ENCODE measurements at regions not wholly inside any gene's neighbourhood (a gene's known extent, or its start where the extent isn't known, plus 50 kb on each side); places are given as distances from the start of the nearest gene placed in this dataset.

GRCh38 chr4:163582703-163583102, 88.2 kb downstream of the TMA16 start:
- Histone ChIP-seq H3K27me3 (ENCODE audit: control insufficient read depth in 1 of 2, insufficient read depth in 2 of 2, low read length in 2 of 2) (no peaks in the 10 kb centered on the region), H3K4me3 (ENCODE audit: low read length in 2 of 2) (no peak overlapping the region), H3K9ac (ENCODE audit: low read length in 2 of 2) (no peak overlapping the region), H3K27ac (ENCODE audit: low read length) (no peak overlapping the region), H3K36me3 (ENCODE audit: control insufficient read depth in 2 of 2, insufficient read depth in 2 of 2, low read length in 2 of 2) (no peaks in the 10 kb centered on the region), H3K9me3 (ENCODE audit: control insufficient read depth in 2 of 2, low read length in 2 of 2) (no peaks in the 10 kb centered on the region), H3K4me1 (ENCODE audit: control insufficient read depth, insufficient read depth, low read length) (no peaks in the 10 kb centered on the region)

DNA sequence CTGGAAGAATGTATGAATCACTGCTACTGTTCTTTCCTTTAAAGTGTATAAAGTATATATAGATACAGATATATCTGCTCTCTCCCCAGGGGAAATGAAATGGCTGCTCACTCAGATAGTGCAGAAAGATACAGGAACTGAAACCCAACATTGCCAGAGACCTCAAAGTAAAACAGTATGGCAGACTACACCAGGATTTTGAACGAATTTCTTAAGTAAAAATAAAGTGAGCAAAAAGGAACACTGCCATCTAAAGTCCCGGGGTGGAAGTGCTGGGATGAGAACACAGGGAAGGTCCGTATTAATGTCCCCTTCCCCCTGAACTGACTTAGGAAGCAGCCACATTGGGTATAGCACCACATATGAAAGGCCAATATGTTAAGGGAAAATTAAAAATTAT, 93.4 kb downstream of the TMA16 start:
- no peak overlapping the region for H3K4me3 ChIP-seq (ENCODE audit: low read length in 2 of 2)
- no peak overlapping the region for H3K9ac ChIP-seq (ENCODE audit: low read length in 2 of 2)
- H3K4me1 ChIP-seq (ENCODE audit: control insufficient read depth, insufficient read depth, low read length): no peaks in the 10 kb centered on the region
- H3K9me3 ChIP-seq (ENCODE audit: control insufficient read depth in 2 of 2, low read length in 2 of 2): no peaks in the 10 kb centered on the region
- no peaks in the 10 kb centered on the region for H3K36me3 ChIP-seq (ENCODE audit: control insufficient read depth in 2 of 2, insufficient read depth in 2 of 2, low read length in 2 of 2)
- H3K27ac ChIP-seq (ENCODE audit: low read length): no peak overlapping the region
- H3K27me3 ChIP-seq (ENCODE audit: control insufficient read depth in 1 of 2, insufficient read depth in 2 of 2, low read length in 2 of 2): no peaks in the 10 kb centered on the region

- Histone ChIP-seq H3K4me1 (ENCODE audit: control insufficient read depth, insufficient read depth, low read length) (no peaks in the 10 kb centered on the region), H3K36me3 (ENCODE audit: control insufficient read depth in 2 of 2, insufficient read depth in 2 of 2, low read length in 2 of 2) (no peaks in the 10 kb centered on the region), H3K9me3 (ENCODE audit: control insufficient read depth in 2 of 2, low read length in 2 of 2) (no peaks in the 10 kb centered on the region), H3K9ac (ENCODE audit: low read length in 2 of 2) (no peak overlapping the region), H3K27me3 (ENCODE audit: control insufficient read depth in 1 of 2, insufficient read depth in 2 of 2, low read length in 2 of 2) (no peaks in the 10 kb centered on the region), H3K4me3 (ENCODE audit: low read length in 2 of 2) (no peak overlapping the region), H3K27ac (ENCODE audit: low read length) (no peak overlapping the region)
These were observed 94.0 kb downstream of the TMA16 start for GRCh38 chr4:163588532-163588931.

- no peak overlapping the region for H3K4me3 ChIP-seq (ENCODE audit: low read length in 2 of 2)
- no peaks in the 10 kb centered on the region for H3K27me3 ChIP-seq (ENCODE audit: control insufficient read depth in 1 of 2, insufficient read depth in 2 of 2, low read length in 2 of 2)
- no peaks in the 10 kb centered on the region for H3K9me3 ChIP-seq (ENCODE audit: control insufficient read depth in 2 of 2, low read length in 2 of 2)
- H3K27ac ChIP-seq (ENCODE audit: low read length): no peak overlapping the region
- H3K4me1 ChIP-seq (ENCODE audit: control insufficient read depth, insufficient read depth, low read length): no peaks in the 10 kb centered on the region
- H3K9ac ChIP-seq (ENCODE audit: low read length in 2 of 2): no peak overlapping the region
- no peaks in the 10 kb centered on the region for H3K36me3 ChIP-seq (ENCODE audit: control insufficient read depth in 2 of 2, insufficient read depth in 2 of 2, low read length in 2 of 2)
These were observed 95.6 kb downstream of the TMA16 start for GRCh38 chr4:163590103-163590502.

GRCh38 chr4:163590619-163591264, 96.3 kb downstream of the TMA16 start:
- no peak overlapping the region for H3K9ac ChIP-seq (ENCODE audit: low read length in 2 of 2)
- H3K4me1 ChIP-seq (ENCODE audit: control insufficient read depth, insufficient read depth, low read length): no peaks in the 10 kb centered on the region
- H3K4me3 ChIP-seq (ENCODE audit: low read length in 2 of 2): no peak overlapping the region
- no peaks in the 10 kb centered on the region for H3K36me3 ChIP-seq (ENCODE audit: control insufficient read depth in 2 of 2, insufficient read depth in 2 of 2, low read length in 2 of 2)
- no peak overlapping the region for H3K27ac ChIP-seq (ENCODE audit: low read length)
- no peaks in the 10 kb centered on the region for H3K9me3 ChIP-seq (ENCODE audit: control insufficient read depth in 2 of 2, low read length in 2 of 2)
- H3K27me3 ChIP-seq (ENCODE audit: control insufficient read depth in 1 of 2, insufficient read depth in 2 of 2, low read length in 2 of 2): no peaks in the 10 kb centered on the region

DNA sequence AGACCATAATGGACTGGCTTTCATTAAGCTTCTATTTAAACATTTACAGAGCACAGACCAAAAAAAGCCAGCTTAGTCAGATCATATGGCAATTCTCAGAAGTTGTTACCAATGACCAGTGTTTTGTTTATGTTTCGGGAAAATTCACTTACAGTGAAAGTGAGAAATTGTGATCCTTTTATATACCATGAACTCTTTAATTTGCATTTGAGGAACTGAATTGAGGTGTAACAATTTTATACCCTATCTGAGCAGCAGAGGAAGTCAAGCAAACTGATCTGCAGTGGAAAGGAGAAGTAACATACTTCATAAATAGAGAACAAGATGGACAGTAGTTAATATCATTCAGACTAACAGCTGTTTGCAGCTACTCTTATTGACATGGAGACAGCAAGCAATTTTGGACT, 97.1 kb downstream of the TMA16 start:
- H3K4me1 ChIP-seq (ENCODE audit: control insufficient read depth, insufficient read depth, low read length): no peaks in the 10 kb centered on the region
- H3K9me3 ChIP-seq (ENCODE audit: control insufficient read depth in 2 of 2, low read length in 2 of 2): no peaks in the 10 kb centered on the region
- H3K36me3 ChIP-seq (ENCODE audit: control insufficient read depth in 2 of 2, insufficient read depth in 2 of 2, low read length in 2 of 2): no peaks in the 10 kb centered on the region
- no peak overlapping the region for H3K9ac ChIP-seq (ENCODE audit: low read length in 2 of 2)
- no peak overlapping the region for H3K4me3 ChIP-seq (ENCODE audit: low read length in 2 of 2)
- no peaks in the 10 kb centered on the region for H3K27me3 ChIP-seq (ENCODE audit: control insufficient read depth in 1 of 2, insufficient read depth in 2 of 2, low read length in 2 of 2)
- H3K27ac ChIP-seq (ENCODE audit: low read length): no peak overlapping the region

DNA sequence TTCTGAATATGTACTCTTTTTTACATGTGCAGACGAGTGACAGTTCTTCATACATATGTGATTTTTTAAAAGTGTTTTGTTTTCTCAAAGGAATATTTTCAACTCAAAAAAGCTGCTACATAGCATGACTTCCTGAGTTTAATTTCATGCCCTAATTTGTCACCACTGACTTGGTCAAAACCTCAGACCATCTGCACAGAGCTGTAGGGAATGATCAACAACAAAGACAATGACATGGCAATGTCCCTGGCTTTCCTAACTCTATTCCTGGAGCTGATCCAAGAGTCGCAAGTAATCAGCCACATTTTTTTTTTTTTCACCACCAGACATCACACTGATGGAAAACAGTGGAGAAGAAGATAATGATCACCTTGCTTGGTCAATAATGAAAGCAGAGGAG, 97.7 kb downstream of the TMA16 start:
- Histone ChIP-seq H3K27me3 (ENCODE audit: control insufficient read depth in 1 of 2, insufficient read depth in 2 of 2, low read length in 2 of 2) (no peaks in the 10 kb centered on the region), H3K4me3 (ENCODE audit: low read length in 2 of 2) (no peak overlapping the region), H3K9ac (ENCODE audit: low read length in 2 of 2) (no peak overlapping the region), H3K27ac (ENCODE audit: low read length) (no peak overlapping the region), H3K4me1 (ENCODE audit: control insufficient read depth, insufficient read depth, low read length) (no peaks in the 10 kb centered on the region), H3K36me3 (ENCODE audit: control insufficient read depth in 2 of 2, insufficient read depth in 2 of 2, low read length in 2 of 2) (no peaks in the 10 kb centered on the region), H3K9me3 (ENCODE audit: control insufficient read depth in 2 of 2, low read length in 2 of 2) (no peaks in the 10 kb centered on the region)

DNA sequence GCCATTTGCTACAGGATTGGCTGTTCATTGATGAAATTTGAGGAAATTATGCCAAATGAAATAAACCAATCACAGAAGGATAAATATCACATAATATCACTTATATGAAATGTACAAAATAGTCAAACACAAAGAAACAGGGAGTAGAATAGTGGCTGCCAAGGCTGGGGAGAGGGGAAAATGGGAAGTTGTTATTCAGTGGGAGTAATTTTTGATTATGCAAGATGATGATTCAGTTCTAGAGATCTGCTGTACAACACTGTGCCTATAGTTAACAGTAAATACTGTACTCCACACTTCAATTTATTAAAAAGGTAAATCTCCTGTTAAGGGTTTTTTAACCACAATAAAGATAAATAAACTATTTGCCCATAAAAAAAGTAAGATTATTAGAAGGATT, 101.1 kb downstream of the TMA16 start:
- H3K27me3 ChIP-seq (ENCODE audit: control insufficient read depth in 1 of 2, insufficient read depth in 2 of 2, low read length in 2 of 2): no peaks in the 10 kb centered on the region
- H3K4me3 ChIP-seq (ENCODE audit: low read length in 2 of 2): no peak overlapping the region
- H3K9ac ChIP-seq (ENCODE audit: low read length in 2 of 2): no peak overlapping the region
- H3K27ac ChIP-seq (ENCODE audit: low read length): no peak overlapping the region
- H3K9me3 ChIP-seq (ENCODE audit: control insufficient read depth in 2 of 2, low read length in 2 of 2): no peaks in the 10 kb centered on the region
- no peaks in the 10 kb centered on the region for H3K4me1 ChIP-seq (ENCODE audit: control insufficient read depth, insufficient read depth, low read length)
- H3K36me3 ChIP-seq (ENCODE audit: control insufficient read depth in 2 of 2, insufficient read depth in 2 of 2, low read length in 2 of 2): no peaks in the 10 kb centered on the region

GRCh38 chr4:163598028-163598427, 103.5 kb downstream of the TMA16 start:
- no peak overlapping the region for H3K4me3 ChIP-seq (ENCODE audit: low read length in 2 of 2)
- H3K27ac ChIP-seq (ENCODE audit: low read length): no peak overlapping the region

GRCh38 chr4:163598489-163598888, 104.0 kb downstream of the TMA16 start:
- H3K4me1 ChIP-seq (ENCODE audit: control insufficient read depth, insufficient read depth, low read length): no peaks in the 10 kb centered on the region
- no peaks in the 10 kb centered on the region for H3K36me3 ChIP-seq (ENCODE audit: control insufficient read depth in 2 of 2, insufficient read depth in 2 of 2, low read length in 2 of 2)

More at GRCh38 chr4:163598028-163598427, 103.5 kb downstream of the TMA16 start:
- Histone ChIP-seq H3K9ac (ENCODE audit: low read length in 2 of 2) (no peak overlapping the region), H3K4me1 (ENCODE audit: control insufficient read depth, insufficient read depth, low read length) (no peaks in the 10 kb centered on the region), H3K9me3 (ENCODE audit: control insufficient read depth in 2 of 2, low read length in 2 of 2) (no peaks in the 10 kb centered on the region), H3K36me3 (ENCODE audit: control insufficient read depth in 2 of 2, insufficient read depth in 2 of 2, low read length in 2 of 2) (no peaks in the 10 kb centered on the region), H3K27me3 (ENCODE audit: control insufficient read depth in 1 of 2, insufficient read depth in 2 of 2, low read length in 2 of 2) (no peaks in the 10 kb centered on the region)

GRCh38 chr4:163600727-163601126, 106.2 kb downstream of the TMA16 start:
- no peaks in the 10 kb centered on the region for H3K4me1 ChIP-seq (ENCODE audit: control insufficient read depth, insufficient read depth, low read length)
- H3K9me3 ChIP-seq (ENCODE audit: control insufficient read depth in 2 of 2, low read length in 2 of 2): no peaks in the 10 kb centered on the region
- no peak overlapping the region for H3K4me3 ChIP-seq (ENCODE audit: low read length in 2 of 2)
- H3K27me3 ChIP-seq (ENCODE audit: control insufficient read depth in 1 of 2, insufficient read depth in 2 of 2, low read length in 2 of 2): no peaks in the 10 kb centered on the region
- no peak overlapping the region for H3K27ac ChIP-seq (ENCODE audit: low read length)
- H3K9ac ChIP-seq (ENCODE audit: low read length in 2 of 2): no peak overlapping the region
- H3K36me3 ChIP-seq (ENCODE audit: control insufficient read depth in 2 of 2, insufficient read depth in 2 of 2, low read length in 2 of 2): no peaks in the 10 kb centered on the region

More at GRCh38 chr4:163598489-163598888, 104.0 kb downstream of the TMA16 start:
- Histone ChIP-seq H3K9me3 (ENCODE audit: control insufficient read depth in 2 of 2, low read length in 2 of 2) (no peaks in the 10 kb centered on the region), H3K4me3 (ENCODE audit: low read length in 2 of 2) (no peak overlapping the region), H3K27me3 (ENCODE audit: control insufficient read depth in 1 of 2, insufficient read depth in 2 of 2, low read length in 2 of 2) (no peaks in the 10 kb centered on the region), H3K27ac (ENCODE audit: low read length) (no peak overlapping the region), H3K9ac (ENCODE audit: low read length in 2 of 2) (no peak overlapping the region)
